IMR-90 (cell line): ENCODE measurements at regions not wholly inside any gene's neighbourhood (a gene's known extent, or its start where the extent isn't known, plus 50 kb on each side); places are given as distances from the start of the nearest gene placed in this dataset.
A peak's percentile ranks its signal among the peaks of the same experiment; 100 is the strongest.

Experiments
- ATAC-seq: fragments of 200-7000 bp; cut with Tn5 transposase; 2 replicates; pipeline ENCODE4 v1.9.1; 2020; ENCODE audit warnings: low read depth, mild to moderate bottlenecking, moderate library complexity
- BruUV-seq: library from RNA; stranded (reverse); fragments of 400-500 nt; replicated peaks from 2 replicates; lab custom pipeline; 2021; lab: Mats Ljungman, UMichigan
- CTCF ChIA-PET: fragments of 300-600 bp; formaldehyde crosslinking; extraction: SDS; loops from one replicate; lab custom pipeline; 2021; ENCODE audit warnings: antibody characterized with exemption; lab: Yijun Ruan, JAX
- POLR2A ChIA-PET: fragments of 300-600 bp; sonication (Branson Sonifier 250); formaldehyde crosslinking; loops from one replicate; lab custom pipeline; 2022; ENCODE audit warnings: antibody characterized with exemption; ENCODE audit not compliant: unreplicated experiment; lab: Charles Lee
- DNase-seq: peaks from one replicate; pipeline ENCODE4 v3.0.0; 2013
- H2AFZ ChIP-seq: replicated peaks from 2 replicates; pipeline ENCODE3; 2013; ENCODE audit warnings: low read length, mild to moderate bottlenecking; ENCODE audit not compliant: poor library complexity
- H2AK5ac ChIP-seq: 2 replicates; pipeline ENCODE4 v1.6.1; 2013; ENCODE audit warnings: low read depth, low read length, inconsistent platforms
- H2AK9ac ChIP-seq: replicated peaks from 2 replicates; pipeline ENCODE3; 2013; ENCODE audit warnings: mild to moderate bottlenecking, low read depth, low read length, moderate library complexity; ENCODE audit not compliant: poor library complexity
- H2BK120ac ChIP-seq: 2 replicates; pipeline ENCODE4 v1.6.1; 2013; ENCODE audit warnings: low read depth, low read length, inconsistent platforms
- H2BK15ac ChIP-seq: 3 replicates; pipeline ENCODE4 v1.6.1; 2013; ENCODE audit warnings: low read depth, low read length, inconsistent platforms
- H2BK20ac ChIP-seq: 2 replicates; pipeline ENCODE4 v1.6.1; 2013; ENCODE audit warnings: low read depth, mild to moderate bottlenecking, inconsistent platforms, low read length, moderate library complexity
- H2BK5ac ChIP-seq: 2 replicates; pipeline ENCODE4 v1.6.1; 2013; ENCODE audit warnings: mild to moderate bottlenecking, low read depth, low read length, inconsistent platforms; ENCODE audit not compliant: poor library complexity, severe bottlenecking
- H3K14ac ChIP-seq: replicated peaks from 2 replicates; pipeline ENCODE4 v1.6.1; 2013; ENCODE audit warnings: low read depth, low read length, inconsistent platforms
- H3K18ac ChIP-seq: 2 replicates; pipeline ENCODE4 v1.6.1; 2013; ENCODE audit warnings: low read depth, low read length, control low read depth
- H3K23ac ChIP-seq: 2 replicates; pipeline ENCODE4 v1.6.1; 2013; ENCODE audit warnings: low read depth, low read length, inconsistent platforms
- H3K27ac ChIP-seq: 2 replicates; pipeline ENCODE4 v1.5.1; 2013; ENCODE audit warnings: mild to moderate bottlenecking, control low read depth, low read length; ENCODE audit not compliant: insufficient read depth
- H3K27me3 ChIP-seq: 2 replicates; pipeline ENCODE4 v1.6.1; 2013; ENCODE audit warnings: low read length; ENCODE audit not compliant: control insufficient read depth, insufficient read depth
- H3K36me3 ChIP-seq: 2 replicates; pipeline ENCODE4 v1.6.1; 2013; ENCODE audit warnings: low read length, mixed read lengths; ENCODE audit not compliant: control insufficient read depth, insufficient read depth
- H3K4ac ChIP-seq: 2 replicates; pipeline ENCODE4 v1.6.1; 2013; ENCODE audit warnings: low read depth, low read length, inconsistent platforms
- H3K4me1 ChIP-seq: 2 replicates; pipeline ENCODE4 v1.6.1; 2013; ENCODE audit warnings: low read length, mixed read lengths; ENCODE audit not compliant: control insufficient read depth, insufficient read depth
- H3K4me2 ChIP-seq: 2 replicates; pipeline ENCODE4 v1.6.1; 2013; ENCODE audit warnings: low read depth, mild to moderate bottlenecking, control low read depth, low read length, moderate library complexity
- H3K4me3 ChIP-seq: 2 replicates; pipeline ENCODE4 v1.5.1; 2013; ENCODE audit warnings: low read depth, mild to moderate bottlenecking, control low read depth, low read length, moderate library complexity; ENCODE audit not compliant: insufficient read depth
- H3K56ac ChIP-seq: 2 replicates; pipeline ENCODE4 v1.6.1; 2013; ENCODE audit warnings: low read length, inconsistent platforms; ENCODE audit not compliant: insufficient read depth; ENCODE audit errors: extremely low read depth
- H3K79me1 ChIP-seq, 2 experiments: 2 replicates each; pipeline ENCODE4 v1.6.1; 2013; ENCODE audit warnings: low read length in 2 of 2, inconsistent platforms in 1 of 2, low read depth in 1 of 2
- H3K9ac ChIP-seq: 2 replicates; pipeline ENCODE4 v1.6.1; 2013; ENCODE audit warnings: low read depth, low read length, control low read depth
- H3K9me1 ChIP-seq: 2 replicates; pipeline ENCODE4 v1.6.1; 2013; ENCODE audit warnings: low read length, inconsistent platforms; ENCODE audit not compliant: insufficient read depth
- H3K9me3 ChIP-seq: 2 replicates; pipeline ENCODE4 v1.6.1; 2013; ENCODE audit warnings: low read length; ENCODE audit not compliant: control insufficient read depth, insufficient read depth
- H4K20me1 ChIP-seq: 2 replicates; pipeline ENCODE4 v1.6.1; 2013; ENCODE audit warnings: low read length, inconsistent platforms; ENCODE audit not compliant: insufficient read depth
- H4K5ac ChIP-seq: 2 replicates; pipeline ENCODE4 v1.6.1; 2013; ENCODE audit warnings: mild to moderate bottlenecking, low read depth, low read length, control low read depth
- H4K8ac ChIP-seq, 2 experiments: 2 replicates each; pipeline ENCODE4 v1.6.1; 2013; ENCODE audit warnings: low read depth in 2 of 2, low read length in 2 of 2, control low read depth in 1 of 2, inconsistent platforms in 1 of 2
- H4K91ac ChIP-seq: 2 replicates; pipeline ENCODE4 v1.6.1; 2013; ENCODE audit warnings: low read depth, low read length, inconsistent platforms; ENCODE audit not compliant: insufficient read depth
- BHLHE40 ChIP-seq: fragments of 150-350 bp; IDR thresholded peaks from 2 replicates; pipeline ENCODE4 v1.6.1; 2016; ENCODE audit warnings: mild to moderate bottlenecking, low read depth, low read length
- CEBPB ChIP-seq: IDR thresholded peaks from 2 replicates; pipeline ENCODE4 v1.6.1; 2012; ENCODE audit warnings: low read depth, low read length, improper control_type of control experiment
- CHD1 ChIP-seq: IDR thresholded peaks from 2 replicates; pipeline ENCODE4 v1.6.1; 2012; ENCODE audit warnings: low read depth, low read length, improper control_type of control experiment
- CTCF ChIP-seq: conservative IDR thresholded peaks from 2 replicates; pipeline ENCODE4 v1.5.1; 2012; ENCODE audit warnings: mild to moderate bottlenecking, low read depth, low read length, improper control_type of control experiment
- FOS ChIP-seq: fragments of 150-350 bp; IDR thresholded peaks from 2 replicates; pipeline ENCODE4 v1.6.1; 2016; ENCODE audit warnings: low read depth, low read length
- MAFK ChIP-seq: IDR thresholded peaks from 2 replicates; pipeline ENCODE4 v1.6.1; 2012; ENCODE audit warnings: low read depth, low read length, improper control_type of control experiment
- MAZ ChIP-seq: IDR thresholded peaks from 2 replicates; pipeline ENCODE4 v1.6.1; 2012; ENCODE audit warnings: low read depth, mild to moderate bottlenecking, low read length, improper control_type of control experiment, moderate library complexity, borderline replicate concordance
- MXI1 ChIP-seq: IDR thresholded peaks from 2 replicates; pipeline ENCODE4 v1.6.1; 2012; ENCODE audit warnings: low read depth, mild to moderate bottlenecking, low read length, moderate library complexity, borderline replicate concordance
- NFE2L2 ChIP-seq: fragments of 150-350 bp; IDR thresholded peaks from 2 replicates; pipeline ENCODE4 v1.6.1; 2016; ENCODE audit warnings: low read depth, mild to moderate bottlenecking, low read length
- POLR2A ChIP-seq: IDR thresholded peaks from 2 replicates; pipeline ENCODE4 v1.6.1; 2012; ENCODE audit warnings: mild to moderate bottlenecking, low read depth, low read length
- RAD21 ChIP-seq: IDR thresholded peaks from 2 replicates; pipeline ENCODE4 v1.6.1; 2012; ENCODE audit warnings: low read length, improper control_type of control experiment
- RCOR1 ChIP-seq: IDR thresholded peaks from 2 replicates; pipeline ENCODE4 v1.6.1; 2012; ENCODE audit warnings: mild to moderate bottlenecking, low read length, improper control_type of control experiment; ENCODE audit not compliant: insufficient replicate concordance
- RFX5 ChIP-seq: IDR thresholded peaks from 2 replicates; pipeline ENCODE4 v1.8.0; 2012; ENCODE audit warnings: low read depth, mild to moderate bottlenecking, low read length, moderate library complexity
- SMC3 ChIP-seq: fragments of 150-350 bp; IDR thresholded peaks from 2 replicates; pipeline ENCODE4 v1.6.1; 2016; ENCODE audit warnings: low read depth, mild to moderate bottlenecking, antibody characterized with exemption, low read length, moderate library complexity
- USF2 ChIP-seq: fragments of 150-350 bp; IDR thresholded peaks from 2 replicates; pipeline ENCODE4 v1.6.1; 2017; ENCODE audit warnings: mild to moderate bottlenecking, antibody characterized with exemption, low read length, low read depth
- WGBS, 2 experiments: methylation state at CpG; one replicate each; pipeline versions ENCODE4 v1.1.5 to v1.1.7; 2013; ENCODE audit warnings: missing lambda C conversion rate in 2 of 2; ENCODE audit not compliant: insufficient read length in 1 of 2; ENCODE audit errors: extremely low coverage in 2 of 2; 5-methylcytosine and 5-hydroxymethylcytosine counted together
- dilution Hi-C: fragments of 300-500 bp; cut with HindIII; formaldehyde crosslinking; loops from one replicate; pipeline ENCODE4 v1.14.3; 2018; ENCODE audit warnings: low sequenced_read_pairs; ENCODE audit not compliant: unreplicated experiment
- in situ Hi-C: fragments of 300-500 bp; cut with MboI; formaldehyde crosslinking; loops from 3 replicates; pipeline ENCODE4 v1.14.3; 2019; ENCODE audit warnings: low sequenced_read_pairs, inconsistent platforms, mixed read lengths
- intact Hi-C: fragments of 100-400 bp; cut with micrococcal nuclease; formaldehyde crosslinking; loops from 2 replicates; pipeline ENCODE4 v1.10.0; 2022
- TF ChIP-seq, protein P1 (sequence below): fragments of 150-350 bp; IDR thresholded peaks from 2 replicates; pipeline ENCODE4 v1.6.1; 2016; ENCODE audit warnings: low read depth, mild to moderate bottlenecking, low read length, moderate library complexity, borderline replicate concordance

GRCh38 chr2:217207699-217208010 is 347.8 kb upstream of the TNP1 start:
- H3K4me3 ChIP-seq = no peak overlapping the region
- no peak for DNase-seq
- dilution Hi-C loops (no loop called here), in situ Hi-C loops (no loop called here), intact Hi-C loops (no loop called here)
- peak overlapping the region; percentile 24 for H2BK20ac ChIP-seq
- H3K27me3 ChIP-seq = no peaks in the 10 kb centered on the region
- H3K27ac ChIP-seq = no peak overlapping the region
- peak overlapping the region; percentile 70; the same call in 1 of the 2 replicates for H2AK5ac ChIP-seq
- H3K14ac ChIP-seq = no peak overlapping the region
- peak overlapping the region; percentile 31; the same call in 1 of the 2 replicates for H4K5ac ChIP-seq
- H3K9me3 ChIP-seq = peaks cover 7% of the 10 kb centered on the region
- peaks cover 5% of the 10 kb centered on the region; the same call in 1 of the 2 replicates for H3K9me1 ChIP-seq
- no peak overlapping the region; the same call in 1 of the 2 replicates for H3K18ac ChIP-seq
- H4K8ac ChIP-seq = no peak overlapping the region
- no peak overlapping the region; the same call in 1 of the 2 replicates for H4K91ac ChIP-seq
- peak overlapping the region; percentile 93; the same call in 1 of the 2 replicates for H2BK120ac ChIP-seq
- H2BK5ac ChIP-seq = no peak overlapping the region
- no peak for ATAC-seq
- H2BK15ac ChIP-seq = 0 out of 3 replicates have a peak overlapping the region, but pooled peaks have one; percentile 56
- H3K9ac ChIP-seq = no peak overlapping the region
- peak overlapping the region; percentile 44; the same call in 1 of the 2 replicates for H3K4ac ChIP-seq
- no peak overlapping the region for H2AFZ ChIP-seq
- no TSS peak for BruUV-seq
- TF ChIP-seq, protein P1, sequence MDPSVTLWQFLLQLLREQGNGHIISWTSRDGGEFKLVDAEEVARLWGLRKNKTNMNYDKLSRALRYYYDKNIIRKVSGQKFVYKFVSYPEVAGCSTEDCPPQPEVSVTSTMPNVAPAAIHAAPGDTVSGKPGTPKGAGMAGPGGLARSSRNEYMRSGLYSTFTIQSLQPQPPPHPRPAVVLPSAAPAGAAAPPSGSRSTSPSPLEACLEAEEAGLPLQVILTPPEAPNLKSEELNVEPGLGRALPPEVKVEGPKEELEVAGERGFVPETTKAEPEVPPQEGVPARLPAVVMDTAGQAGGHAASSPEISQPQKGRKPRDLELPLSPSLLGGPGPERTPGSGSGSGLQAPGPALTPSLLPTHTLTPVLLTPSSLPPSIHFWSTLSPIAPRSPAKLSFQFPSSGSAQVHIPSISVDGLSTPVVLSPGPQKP = no peak
- no peak for TF ChIP-seq RCOR1
- TF ChIP-seq CTCF = no peak
- no peak for TF ChIP-seq RFX5
- no peak for TF ChIP-seq RAD21
- TF ChIP-seq POLR2A = no peak
- TF ChIP-seq MAFK = no peak
- TF ChIP-seq FOS = no peak
- no peak for TF ChIP-seq MXI1
- no peak for TF ChIP-seq MAZ
- TF ChIP-seq NFE2L2 = no peak
- TF ChIP-seq CHD1 = no peak
- no peak for TF ChIP-seq CEBPB
- TF ChIP-seq SMC3 = no peak
- TF ChIP-seq BHLHE40 = no peak
- TF ChIP-seq USF2 = no peak
- H4K20me1 ChIP-seq = no peaks in the 10 kb centered on the region
- no peak overlapping the region for H3K4me2 ChIP-seq
- ChIA-PET CTCF (no interaction called here), POLR2A (no interaction called here)
- H2AK9ac ChIP-seq = peak overlapping the region; percentile 15
- no peaks in the 10 kb centered on the region for H3K79me1 ChIP-seq
- no peaks in the 10 kb centered on the region for H3K36me3 ChIP-seq
- no peak overlapping the region; the same call in 1 of the 2 replicates for H3K23ac ChIP-seq
- H3K56ac ChIP-seq = no peak overlapping the region
- 92% methylated on average over 2 of the region's 7 CpGs; no CpG with 5 or more reads in 1 of the 2 experiments for WGBS, 2 experiments
- H3K4me1 ChIP-seq = peaks cover 2% of the 10 kb centered on the region
